K562 (cell line): ENCODE measurements at regions not wholly inside any gene's neighbourhood (a gene's known extent, or its start where the extent isn't known, plus 50 kb on each side); places are given as distances from the start of the nearest gene placed in this dataset.

ENCODE experiments used
- ARID1B ChIP-seq: fragments of 450-650 bp; IDR thresholded peaks from 2 replicates; pipeline ENCODE4 v1.6.1; 2016; ENCODE audit warnings: antibody characterized with exemption, mild to moderate bottlenecking, inconsistent platforms
- MYBL2 ChIP-seq, 2 experiments: fragments of 450-650 bp in 1 of 2; sonication (generic) in 1 of 2; formaldehyde crosslinking in 1 of 2; IDR thresholded peaks; 2 replicates each; pipeline versions ENCODE4 v1.6.1 to v1.8.1; 2017 to 2022; ENCODE audit warnings: borderline replicate concordance in 1 of 2, inconsistent platforms in 1 of 2, low read depth in 1 of 2, mild to moderate bottlenecking in 1 of 2, missing genetic modification reagents in 1 of 2, moderate library complexity in 1 of 2
- NCOA6 ChIP-seq: fragments of 450-650 bp; IDR thresholded peaks from 2 replicates; pipeline ENCODE4 v1.6.1; 2017; ENCODE audit warnings: mild to moderate bottlenecking
- REST ChIP-seq, 2 experiments: fragments of 450-650 bp; formaldehyde crosslinking in 1 of 2; IDR thresholded peaks; 2 replicates each; pipeline versions ENCODE4 v1.4.0 to v1.6.1; 2014 to 2020; ENCODE audit warnings: mild to moderate bottlenecking in 2 of 2, borderline replicate concordance in 1 of 2, low read depth in 1 of 2
- ZBTB40 ChIP-seq, 2 experiments: fragments of 450-650 bp in 1 of 2; sonication (generic) in 1 of 2; formaldehyde crosslinking in 1 of 2; IDR thresholded peaks; 2 replicates each; pipeline versions ENCODE4 v1.7.1 to v1.9.0; 2016 to 2022; ENCODE audit warnings: inconsistent platforms in 1 of 2, mild to moderate bottlenecking in 1 of 2, missing genetic modification reagents in 1 of 2
- TF ChIP-seq, protein P1 (sequence below): fragments of 450-650 bp; formaldehyde crosslinking; IDR thresholded peaks from 2 replicates; pipeline ENCODE4 v1.4.0; 2020; ENCODE audit warnings: mild to moderate bottlenecking, moderate library complexity

GRCh38 chr13:59300355-59301173, 863.2 kb downstream of the DIAPH3 start (continued):
- TF ChIP-seq MYBL2 (IDR thresholded peaks at IDR 0.05; ENCODE audit: low read depth) = no peak
- TF ChIP-seq MYBL2 (CRISPR knock-in tag; IDR thresholded peaks at IDR 0.05; ENCODE audit: borderline replicate concordance) = no peak
- TF ChIP-seq, protein P1, sequence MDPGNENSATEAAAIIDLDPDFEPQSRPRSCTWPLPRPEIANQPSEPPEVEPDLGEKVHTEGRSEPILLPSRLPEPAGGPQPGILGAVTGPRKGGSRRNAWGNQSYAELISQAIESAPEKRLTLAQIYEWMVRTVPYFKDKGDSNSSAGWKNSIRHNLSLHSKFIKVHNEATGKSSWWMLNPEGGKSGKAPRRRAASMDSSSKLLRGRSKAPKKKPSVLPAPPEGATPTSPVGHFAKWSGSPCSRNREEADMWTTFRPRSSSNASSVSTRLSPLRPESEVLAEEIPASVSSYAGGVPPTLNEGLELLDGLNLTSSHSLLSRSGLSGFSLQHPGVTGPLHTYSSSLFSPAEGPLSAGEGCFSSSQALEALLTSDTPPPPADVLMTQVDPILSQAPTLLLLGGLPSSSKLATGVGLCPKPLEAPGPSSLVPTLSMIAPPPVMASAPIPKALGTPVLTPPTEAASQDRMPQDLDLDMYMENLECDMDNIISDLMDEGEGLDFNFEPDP (CRISPR knock-in tag) = no peak
- TF ChIP-seq ARID1B = peak; percentile 66
- TF ChIP-seq NCOA6 = no peak
- peak; percentile 91 for TF ChIP-seq ZBTB40 (IDR thresholded peaks at IDR 0.05)
- 0 out of 2 replicates have a peak, but pooled peaks have one; percentile 52 for TF ChIP-seq ZBTB40 (CRISPR knock-in tag; IDR thresholded peaks at IDR 0.05)
- TF ChIP-seq REST (IDR thresholded peaks at IDR 0.05; ENCODE audit: borderline replicate concordance) = peak; percentile 73
- no peak for TF ChIP-seq REST (CRISPR knock-in tag; IDR thresholded peaks at IDR 0.05; ENCODE audit: low read depth)
